Fibroblast of skin of left biceps (primary cell): ENCODE measurements at regions not wholly inside any gene's neighbourhood (a gene's known extent, or its start where the extent isn't known, plus 50 kb on each side); places are given as distances from the start of the nearest gene placed in this dataset.
"Not testable (repeated sequence)": the region's sequence is repeated elsewhere in the genome, so short reads cannot be mapped to it uniquely, and the experiment has no call there.

Source experiments
- DNase-seq, 2 experiments: peaks; one replicate each; pipeline ENCODE4 v3.0.0-alpha.2; 2013; ENCODE audit warnings: low read depth in 2 of 2

GRCh38 chr2:182477774-182478173, 50.9 kb upstream of the PDE1A start:
- DNase-seq = no peak

GRCh38 chr2:182481676-182482075, 54.8 kb upstream of the PDE1A start:
- DNase-seq = no peak

GRCh38 chr2:182482511-182482910, 55.7 kb upstream of the PDE1A start:
- DNase-seq = no peak

DNA sequence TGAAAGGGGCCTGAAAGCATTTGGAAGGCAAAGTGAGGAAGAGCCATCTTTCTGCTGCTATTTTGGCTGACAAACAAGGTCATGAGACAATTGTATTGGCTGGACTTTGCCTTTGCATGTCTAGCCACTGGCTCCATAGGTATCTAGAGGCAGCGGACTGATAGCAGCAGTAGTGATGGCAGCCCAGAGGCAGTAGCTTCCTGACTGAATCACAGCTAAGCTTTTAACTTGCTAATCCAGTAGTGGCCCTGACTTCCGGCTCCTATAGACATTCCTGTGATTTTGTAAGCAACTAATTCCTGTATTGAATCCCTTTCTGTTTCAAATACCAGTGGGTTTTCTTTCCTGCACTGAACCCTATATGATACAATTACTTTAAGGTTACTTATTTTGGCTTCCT, 69.8 kb upstream of the PDE1A start:
- DNase-seq = no peak

- DNase-seq = no peak
Observed at GRCh38 chr2:182499706-182500470, 73.1 kb upstream of the PDE1A start.

GRCh38 chr2:182503886-182504285, 77.0 kb upstream of the PDE1A start:
- no peak for DNase-seq

DNA sequence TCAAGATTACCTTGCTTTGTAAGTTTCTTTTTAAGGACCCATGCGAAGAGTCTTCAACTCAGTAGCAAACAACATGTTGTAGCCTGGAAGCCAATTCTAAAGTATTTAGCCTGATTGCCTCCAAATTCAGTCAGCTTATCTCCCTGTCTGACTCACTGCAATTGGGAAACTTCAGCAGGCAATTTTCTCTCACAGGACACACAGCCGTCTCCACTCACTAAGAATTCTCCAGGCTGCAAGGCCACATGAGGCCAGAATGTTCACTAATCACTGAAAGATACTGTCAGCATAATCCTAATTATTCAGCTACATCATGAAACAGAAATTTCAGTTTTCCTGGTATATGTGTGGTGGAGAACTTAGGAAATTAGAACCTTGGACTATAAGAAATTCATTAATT, 78.1 kb upstream of the PDE1A start:
- peak; percentile 25 to 27 for DNase-seq

GRCh38 chr2:182506606-182507005, 79.8 kb upstream of the PDE1A start:
- DNase-seq = no peak

- not testable (repeated sequence) for DNase-seq
Observed at GRCh38 chr2:182508583-182508982, 81.7 kb upstream of the PDE1A start.

GRCh38 chr2:182509216-182509615, 82.4 kb upstream of the PDE1A start:
- no peak for DNase-seq

DNA sequence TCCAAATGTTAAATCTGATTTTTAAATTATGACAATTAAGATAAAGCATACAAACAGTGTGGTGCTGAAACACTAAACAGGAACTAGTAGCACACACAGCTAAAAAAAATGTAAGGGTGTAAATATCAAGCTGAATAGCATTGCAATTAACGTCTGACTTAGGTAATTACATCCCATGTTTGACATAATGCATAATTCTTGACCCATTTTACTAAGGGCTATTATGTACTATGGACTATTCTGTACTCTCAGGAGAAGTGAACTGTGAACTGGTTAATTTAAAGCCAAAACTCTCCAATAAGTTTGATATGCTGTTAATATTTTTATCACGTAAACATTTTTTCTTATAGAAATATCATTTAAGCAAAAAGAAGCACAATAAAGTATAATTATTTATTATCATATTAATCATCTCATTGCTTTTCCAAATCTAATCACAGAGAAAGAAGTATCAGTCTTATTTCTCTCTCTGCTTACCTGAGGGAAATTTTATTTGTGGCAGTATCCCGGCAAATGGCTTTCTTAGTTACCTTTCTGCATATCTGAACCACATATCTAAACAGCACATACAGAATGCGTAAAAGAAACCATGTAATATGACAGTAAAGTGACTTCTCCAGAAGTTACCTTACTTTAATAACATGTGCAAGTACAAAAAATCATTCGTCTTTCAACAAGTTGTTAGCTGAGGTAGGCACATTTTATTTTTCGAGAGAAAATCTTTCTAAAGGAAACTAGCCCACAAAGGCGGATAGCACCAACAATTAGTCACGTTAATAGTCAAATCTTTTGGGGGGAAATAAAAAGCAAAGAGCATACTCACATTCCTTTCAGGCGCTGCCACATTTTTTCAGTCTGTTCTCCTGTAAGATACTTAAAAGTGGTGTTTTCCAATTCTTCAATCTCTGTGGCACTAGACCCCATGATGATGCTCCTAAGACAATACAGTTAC, 94.9 kb upstream of the PDE1A start:
- DNase-seq = no peak

DNA sequence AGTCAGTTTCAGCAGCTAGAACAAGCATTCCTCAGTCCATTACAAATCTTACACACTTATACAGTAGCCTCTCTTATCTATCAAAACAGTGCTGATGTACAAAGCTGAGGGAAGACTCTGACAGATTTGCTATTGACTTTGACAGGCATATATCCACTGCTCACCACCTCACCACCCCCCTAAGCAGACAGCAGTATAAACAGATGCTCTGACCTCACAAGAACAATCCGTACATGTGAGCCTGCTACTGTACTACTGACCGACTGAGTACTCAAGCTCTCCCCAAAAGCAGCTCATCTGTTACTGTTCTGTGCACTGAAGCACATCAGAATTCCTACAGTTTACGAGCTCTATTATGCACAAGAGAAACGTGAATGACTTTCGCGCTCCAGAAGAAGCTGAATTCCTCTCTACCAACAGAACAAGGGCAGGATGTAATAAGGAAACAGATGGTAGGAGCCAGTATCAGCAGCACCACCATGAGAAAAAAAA, 95.6 kb upstream of the PDE1A start:
- DNase-seq = no peak

GRCh38 chr2:182522972-182523473, 96.2 kb upstream of the PDE1A start:
- DNase-seq = no peak

GRCh38 chr2:182530636-182531035, 103.8 kb upstream of the PDE1A start:
- DNase-seq = no peak

DNA sequence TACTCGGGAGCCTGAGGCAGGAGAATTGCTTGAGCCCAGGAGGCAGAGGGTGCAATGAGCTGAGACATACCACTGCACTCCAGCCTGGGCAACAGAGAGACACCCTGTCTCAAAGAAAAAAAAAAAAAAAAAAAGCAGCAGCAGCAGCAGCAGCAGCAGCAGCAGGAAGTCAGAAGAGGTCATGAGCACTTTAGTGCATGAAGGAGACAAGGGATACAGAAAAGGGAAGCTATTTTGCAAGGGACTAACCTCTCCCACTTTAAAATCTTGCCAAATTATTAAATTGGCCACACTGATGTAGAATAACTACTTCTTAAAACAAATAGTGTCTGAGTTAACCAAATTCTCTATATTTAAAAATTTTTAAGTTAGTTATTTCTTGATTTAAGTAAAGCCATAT, 113.4 kb upstream of the PDE1A start:
- DNase-seq = no peak

DNA sequence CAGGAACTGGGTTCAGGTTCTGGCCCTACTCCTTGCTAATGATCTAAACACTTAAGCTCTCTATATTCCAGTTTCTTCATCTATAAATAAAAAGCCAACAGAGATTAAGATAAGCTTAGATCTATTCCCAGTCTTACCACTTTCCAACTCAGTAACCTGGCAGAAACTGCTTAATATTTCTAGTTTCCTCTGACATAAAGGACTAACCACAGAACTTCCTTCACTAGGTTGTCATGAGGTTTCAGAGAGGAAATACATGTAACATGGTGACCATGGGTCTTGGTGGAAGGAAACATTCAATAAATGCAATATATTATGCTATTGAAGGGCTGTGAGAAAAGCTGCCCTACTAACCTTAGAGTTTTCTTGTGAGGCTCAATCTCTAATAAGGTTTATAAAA, 114.4 kb upstream of the PDE1A start:
- no peak for DNase-seq

- no peak for DNase-seq
Observed at GRCh38 chr2:182542501-182543258, 115.8 kb upstream of the PDE1A start.

GRCh38 chr2:182543741-182544525, 117.1 kb upstream of the PDE1A start:
- DNase-seq = no peak

- DNase-seq = no peak
Observed at GRCh38 chr2:182545420-182546167, 118.8 kb upstream of the PDE1A start.
